ENCODE measurements at regions not wholly inside any gene's neighbourhood (a gene's known extent, or its start where the extent isn't known, plus 50 kb on each side); places are given as distances from the start of the nearest gene placed in this dataset.

DNA sequence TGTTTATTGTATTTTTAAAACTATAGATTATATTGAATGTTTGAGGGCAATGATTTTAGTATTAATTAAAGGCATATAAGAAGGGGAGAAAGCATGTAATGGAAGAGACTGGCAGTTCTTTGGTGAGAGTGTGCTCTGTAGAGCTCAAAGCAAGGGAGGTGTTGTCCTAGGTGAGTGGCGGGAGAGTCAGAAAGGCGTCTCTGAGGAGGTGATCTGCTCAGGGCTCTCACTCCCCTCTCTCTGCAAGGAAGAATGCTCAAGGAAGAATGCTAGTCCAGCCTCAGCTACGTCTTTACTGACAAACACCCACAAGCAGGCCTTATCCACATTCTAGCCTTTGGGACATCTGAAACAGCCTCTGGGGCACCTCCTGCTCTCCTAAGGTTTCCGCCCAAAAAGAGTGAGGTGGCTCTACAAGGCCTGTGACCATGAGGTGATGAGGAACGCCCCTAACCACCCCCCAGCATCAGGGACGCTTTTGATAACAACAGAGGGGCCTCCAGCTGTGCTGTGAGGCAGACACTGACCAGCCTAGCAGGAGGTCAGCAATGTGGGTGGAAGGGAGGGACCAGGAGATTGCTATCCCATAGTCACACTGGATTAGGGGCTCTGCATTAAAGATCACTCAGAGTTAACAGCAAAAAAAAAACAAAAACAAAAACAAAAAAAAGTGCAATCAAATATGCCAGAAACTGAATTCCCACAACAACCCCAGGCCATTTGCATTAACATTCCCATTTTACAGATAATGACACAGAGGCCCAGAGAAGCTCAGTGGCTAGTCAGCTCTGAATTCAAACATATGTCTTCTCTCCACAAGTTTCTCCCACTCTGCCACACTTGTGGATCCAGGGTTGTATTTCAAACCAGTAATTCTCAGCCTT is 202.2 kb upstream of the CTNNB1 start:
- Histone ChIP-seq H3K36me3 (ENCODE audit: control insufficient read depth, insufficient read depth, low read length) (no peaks in the 10 kb centered on the region), H3K4me2 (ENCODE audit: extremely low read depth, insufficient read depth, low read length) (no peak overlapping the region), H3K27me3 (ENCODE audit: control insufficient read depth, insufficient read depth, low read length) (no peaks in the 10 kb centered on the region), H2AFZ (ENCODE audit: low read length) (no peak overlapping the region), H3K4me3 (replicated peaks in 1 of 4; ENCODE audit: control extremely low read depth in 1 of 4, insufficient read depth in 1 of 4, low read depth in 3 of 4, low read length in 4 of 4) (no peak overlapping the region), H3K4me1 (ENCODE audit: control insufficient read depth, extremely low read depth, insufficient read depth, low read length) (no peaks in the 10 kb centered on the region), H3K9me3 (ENCODE audit: control insufficient read depth, insufficient read depth, low read depth, low read length) (no peaks in the 10 kb centered on the region), H4K20me1 (ENCODE audit: control insufficient read depth, extremely low read depth, insufficient read depth, low read length) (no peaks in the 10 kb centered on the region), H3K79me2 (ENCODE audit: control insufficient read depth, insufficient read depth, low read length) (no peaks in the 10 kb centered on the region), H3K27ac (ENCODE audit: insufficient read depth, low read length) (no peak overlapping the region), H3K9ac (ENCODE audit: insufficient read depth, low read length) (no peak overlapping the region)
- no peak for TF ChIP-seq CTCF (conservative IDR thresholded peaks at IDR 0.05 in 1 of 2, IDR thresholded peaks at IDR 0.05 in 1 of 2; ENCODE audit: low read depth in 1 of 2, low read length in 2 of 2)
- no peak for TF ChIP-seq EZH2 (IDR thresholded peaks at IDR 0.05; ENCODE audit: low read length, missing control alignments)
- no peak for DNase-seq (ENCODE audit: low read depth in 2 of 2)

DNA sequence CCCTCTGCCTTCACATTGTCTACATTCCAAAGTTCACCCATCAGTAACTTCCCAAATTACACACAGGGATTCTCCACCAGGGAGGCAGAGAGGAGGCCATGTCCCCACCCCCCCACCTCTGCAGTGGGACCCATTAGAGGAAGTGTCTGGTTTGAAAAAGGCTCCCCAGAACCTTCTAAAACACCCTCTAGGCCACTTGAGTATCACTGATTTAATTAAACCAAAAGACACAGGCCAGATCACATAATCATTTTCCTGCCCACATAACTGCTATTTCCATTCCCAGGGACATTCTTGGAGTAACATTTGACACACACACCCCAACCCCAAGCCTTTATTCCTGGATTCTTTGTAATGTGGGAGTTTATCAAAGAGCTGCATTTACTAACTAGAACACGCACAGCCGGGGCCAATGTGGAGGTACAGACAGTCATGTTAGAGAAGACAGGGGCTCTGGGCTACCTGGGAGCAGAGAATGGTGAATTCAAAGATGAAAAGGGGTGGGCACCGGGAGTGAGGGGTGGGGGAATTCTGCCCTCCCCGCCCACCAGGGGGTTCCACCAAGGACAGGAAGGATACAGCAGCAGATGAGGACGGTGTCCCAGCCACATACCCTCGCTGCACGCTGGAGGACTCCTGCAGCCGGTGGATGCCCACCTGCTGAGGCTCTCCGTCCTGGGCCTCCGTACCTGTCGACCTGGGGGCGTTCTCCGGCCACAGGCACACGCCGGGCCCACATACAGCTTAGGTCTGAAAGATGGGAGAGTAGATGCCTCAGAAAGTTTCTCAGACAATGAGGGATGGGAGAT is 201.4 kb upstream of the CTNNB1 start:
- Histone ChIP-seq H3K27ac (ENCODE audit: insufficient read depth, low read length) (no peak overlapping the region), H3K4me1 (ENCODE audit: control insufficient read depth, extremely low read depth, insufficient read depth, low read length) (no peaks in the 10 kb centered on the region), H2AFZ (ENCODE audit: low read length) (no peak overlapping the region), H3K9ac (ENCODE audit: insufficient read depth, low read length) (no peak overlapping the region), H3K4me2 (ENCODE audit: extremely low read depth, insufficient read depth, low read length) (no peak overlapping the region), H3K27me3 (ENCODE audit: control insufficient read depth, insufficient read depth, low read length) (no peaks in the 10 kb centered on the region), H3K79me2 (ENCODE audit: control insufficient read depth, insufficient read depth, low read length) (no peaks in the 10 kb centered on the region), H3K36me3 (ENCODE audit: control insufficient read depth, insufficient read depth, low read length) (no peaks in the 10 kb centered on the region), H4K20me1 (ENCODE audit: control insufficient read depth, extremely low read depth, insufficient read depth, low read length) (no peaks in the 10 kb centered on the region), H3K9me3 (ENCODE audit: control insufficient read depth, insufficient read depth, low read depth, low read length) (no peaks in the 10 kb centered on the region), H3K4me3 (replicated peaks in 1 of 4; ENCODE audit: control extremely low read depth in 1 of 4, insufficient read depth in 1 of 4, low read depth in 3 of 4, low read length in 4 of 4) (no peak overlapping the region)
- no peak for DNase-seq (ENCODE audit: low read depth in 2 of 2)
- TF ChIP-seq EZH2 (IDR thresholded peaks at IDR 0.05; ENCODE audit: low read length, missing control alignments): no peak
- no peak for TF ChIP-seq CTCF (conservative IDR thresholded peaks at IDR 0.05 in 1 of 2, IDR thresholded peaks at IDR 0.05 in 1 of 2; ENCODE audit: low read depth in 1 of 2, low read length in 2 of 2)

DNA sequence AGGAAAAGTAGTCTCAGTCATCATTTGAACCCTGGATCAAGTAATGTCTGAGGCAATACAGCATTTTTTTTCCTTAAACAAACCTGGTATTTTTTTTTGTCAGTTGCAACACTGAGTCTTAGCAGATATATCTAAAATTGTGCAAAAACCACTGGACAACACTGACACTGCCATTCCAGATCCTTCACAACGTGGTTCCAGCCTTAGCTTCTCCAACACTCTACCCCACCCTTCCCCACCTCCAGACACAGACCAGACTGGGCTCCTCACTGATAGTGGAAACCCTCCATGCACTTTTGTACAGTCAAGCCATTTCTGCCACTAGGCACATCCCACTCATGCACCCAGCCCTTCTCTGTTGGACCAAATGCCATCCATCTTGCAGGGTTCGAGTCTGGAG is 199.6 kb upstream of the CTNNB1 start:
- Histone ChIP-seq H3K79me2 (ENCODE audit: control insufficient read depth, insufficient read depth, low read length) (no peaks in the 10 kb centered on the region), H3K27ac (ENCODE audit: insufficient read depth, low read length) (no peak overlapping the region), H3K36me3 (ENCODE audit: control insufficient read depth, insufficient read depth, low read length) (no peaks in the 10 kb centered on the region), H3K4me1 (ENCODE audit: control insufficient read depth, extremely low read depth, insufficient read depth, low read length) (no peaks in the 10 kb centered on the region), H2AFZ (ENCODE audit: low read length) (no peak overlapping the region), H3K9me3 (ENCODE audit: control insufficient read depth, insufficient read depth, low read depth, low read length) (no peaks in the 10 kb centered on the region), H3K27me3 (ENCODE audit: control insufficient read depth, insufficient read depth, low read length) (no peaks in the 10 kb centered on the region), H3K9ac (ENCODE audit: insufficient read depth, low read length) (no peak overlapping the region), H3K4me2 (ENCODE audit: extremely low read depth, insufficient read depth, low read length) (no peak overlapping the region), H4K20me1 (ENCODE audit: control insufficient read depth, extremely low read depth, insufficient read depth, low read length) (no peaks in the 10 kb centered on the region), H3K4me3 (replicated peaks in 1 of 4; ENCODE audit: control extremely low read depth in 1 of 4, insufficient read depth in 1 of 4, low read depth in 3 of 4, low read length in 4 of 4) (no peak overlapping the region)
- TF ChIP-seq EZH2 (IDR thresholded peaks at IDR 0.05; ENCODE audit: low read length, missing control alignments): no peak
- TF ChIP-seq CTCF (conservative IDR thresholded peaks at IDR 0.05 in 1 of 2, IDR thresholded peaks at IDR 0.05 in 1 of 2; ENCODE audit: low read depth in 1 of 2, low read length in 2 of 2): no peak
- no peak for DNase-seq (ENCODE audit: low read depth in 2 of 2)

Data from fibroblast of lung (primary cell).